Naive thymus-derived CD4-positive, alpha-beta T cell (primary cell): ENCODE measurements at regions not wholly inside any gene's neighbourhood (a gene's known extent, or its start where the extent isn't known, plus 50 kb on each side); places are given as distances from the start of the nearest gene placed in this dataset.

Experiments
- ATAC-seq: fragments of 150-1000 bp; cut with Tn5 transposase; 2 replicates; pipeline ENCODE4 v1.10.0; 2021; ENCODE audit warnings: mild to moderate bottlenecking, moderate library complexity
- CTCF ChIA-PET: fragments of 350-600 bp; sonication (Branson Sonifier 250); formaldehyde crosslinking; loops from one replicate; lab custom pipeline; 2021; ENCODE audit warnings: antibody characterized with exemption; lab: Charles Lee
- POLR2A ChIA-PET: fragments of 350-600 bp; sonication (Branson Sonifier 250); formaldehyde crosslinking; loops from one replicate; lab custom pipeline; 2021; ENCODE audit warnings: antibody characterized with exemption, inconsistent platforms; lab: Charles Lee
- DNase-seq, 9 donors: peaks; one replicate each; pipeline versions ENCODE4 v3.0.0 to v3.0.0-alpha.2; 2020 to 2022; ENCODE audit warnings: mixed read lengths in 1 of 9
- H3K27ac ChIP-seq: one replicate; pipeline ENCODE4 v1.7.0; 2013; ENCODE audit warnings: mild to moderate bottlenecking, low read depth, low read length, moderate library complexity
- H3K27me3 ChIP-seq, 2 donors: one replicate each; pipeline ENCODE4 v1.7.0; 2013; ENCODE audit warnings: low read length in 2 of 2, mild to moderate bottlenecking in 2 of 2, moderate library complexity in 2 of 2; ENCODE audit not compliant: control insufficient read depth in 2 of 2, insufficient read depth in 2 of 2
- H3K36me3 ChIP-seq, 3 experiments: 1 replicate in 2 of 3; 2 replicates in 1 of 3; pipeline ENCODE4 v1.7.0; 2013; ENCODE audit warnings: low read length in 3 of 3, mild to moderate bottlenecking in 3 of 3, moderate library complexity in 1 of 3; ENCODE audit not compliant: insufficient read depth in 3 of 3, control insufficient read depth in 2 of 3
- H3K4me1 ChIP-seq, 2 donors: one replicate each; pipeline ENCODE4 v1.7.0; 2013; ENCODE audit warnings: low read length in 2 of 2, mild to moderate bottlenecking in 2 of 2, moderate library complexity in 1 of 2; ENCODE audit not compliant: control insufficient read depth in 2 of 2, insufficient read depth in 2 of 2
- H3K4me3 ChIP-seq: 2 replicates; pipeline ENCODE4 v1.7.0; 2013; ENCODE audit warnings: mild to moderate bottlenecking, low read length
- H3K9me3 ChIP-seq, 3 experiments: 1 replicate in 2 of 3; 2 replicates in 1 of 3; pipeline ENCODE4 v1.7.0; 2013; ENCODE audit warnings: low read length in 3 of 3; ENCODE audit not compliant: control insufficient read depth in 2 of 3
- H3K27ac Mint-ChIP-seq, 9 donors: one replicate each; pipeline ENCODE4 v1.8.0; 2020 to 2022; ENCODE audit warnings: mixed read lengths in 9 of 9, mild to moderate bottlenecking in 8 of 9, moderate library complexity in 5 of 9, inconsistent platforms in 2 of 9
- H3K27me3 Mint-ChIP-seq, 5 donors: one replicate each; pipeline ENCODE4 v1.8.0; 2021 to 2022; ENCODE audit warnings: mixed read lengths in 5 of 5, mild to moderate bottlenecking in 1 of 5
- H3K36me3 Mint-ChIP-seq, 5 donors: one replicate each; pipeline ENCODE4 v1.8.0; 2020 to 2022; ENCODE audit warnings: mixed read lengths in 5 of 5, mild to moderate bottlenecking in 3 of 5, inconsistent platforms in 1 of 5
- H3K4me1 Mint-ChIP-seq, 7 donors: one replicate each; pipeline ENCODE4 v1.8.0; 2020 to 2022; ENCODE audit warnings: mixed read lengths in 7 of 7, mild to moderate bottlenecking in 3 of 7, inconsistent platforms in 1 of 7
- H3K4me3 Mint-ChIP-seq, 10 donors: one replicate each; pipeline ENCODE4 v1.8.0; 2020 to 2022; ENCODE audit warnings: mild to moderate bottlenecking in 10 of 10, mixed read lengths in 10 of 10, moderate library complexity in 6 of 10, inconsistent platforms in 2 of 10
- H3K9me3 Mint-ChIP-seq, 11 donors: one replicate each; pipeline ENCODE4 v1.8.0; 2020 to 2022; ENCODE audit warnings: mixed read lengths in 11 of 11, mild to moderate bottlenecking in 4 of 11, inconsistent platforms in 1 of 11, moderate library complexity in 1 of 11
- intact Hi-C, 2 donors: fragments of 100-400 bp; cut with micrococcal nuclease; formaldehyde crosslinking; loops; one replicate each; pipeline ENCODE4 v1.15.1; 2023

- H3K9me3 Mint-ChIP-seq = peaks cover 0 to 2% (median 0%) of the 10 kb centered on the region in 11 donors
- no peak overlapping the region for H3K27ac ChIP-seq
- no peaks in the 10 kb centered on the region for H3K27me3 ChIP-seq
- H3K4me3 ChIP-seq = no peak overlapping the region
- ChIA-PET CTCF (no interaction called here), POLR2A (no interaction called here)
- H3K36me3 ChIP-seq = no peaks in the 10 kb centered on the region
- peaks cover 3 to 43% (median 33%) of the 10 kb centered on the region in 5 donors for H3K27me3 Mint-ChIP-seq
- no peak for DNase-seq
- no peaks in the 10 kb centered on the region for H3K4me1 ChIP-seq
- no peaks in the 10 kb centered on the region for H3K36me3 Mint-ChIP-seq
- no peaks in the 10 kb centered on the region for H3K9me3 ChIP-seq
- no peak overlapping the region for H3K4me3 Mint-ChIP-seq
- H3K27ac Mint-ChIP-seq = no peak overlapping the region
- H3K4me1 Mint-ChIP-seq = peaks cover 0 to 5% (median 0%) of the 10 kb centered on the region in 7 donors
- intact Hi-C loops = no loop called here
- no peak for ATAC-seq
Measured at GRCh38 chr10:44316922-44317215, 68.0 kb downstream of the CXCL12 start.

GRCh38 chr10:44316187-44316921, 68.5 kb downstream of the CXCL12 start:
- H3K27me3 Mint-ChIP-seq = peaks cover 8 to 45% (median 37%) of the 10 kb centered on the region in 5 donors
- no peaks in the 10 kb centered on the region for H3K36me3 Mint-ChIP-seq
- H3K4me3 Mint-ChIP-seq = no peak overlapping the region
- peak overlapping the region in 1 of 9 donors; percentile 71 for H3K27ac Mint-ChIP-seq
- peaks cover 0 to 2% of the 10 kb centered on the region in 2 donors for H3K4me1 ChIP-seq
- no peaks in the 10 kb centered on the region for H3K9me3 ChIP-seq
- H3K27me3 ChIP-seq = no peaks in the 10 kb centered on the region
- POLR2A ChIA-PET = no interaction called here
- no peak overlapping the region for H3K27ac ChIP-seq
- CTCF ChIA-PET = no interaction called here
- intact Hi-C loops = no loop called here
- H3K9me3 Mint-ChIP-seq = peaks cover 0 to 2% (median 0%) of the 10 kb centered on the region in 11 donors
- no peak for DNase-seq
- ATAC-seq = peak; percentile 73
- H3K4me3 ChIP-seq = no peak overlapping the region
- peaks cover 2 to 5% (median 5%) of the 10 kb centered on the region in 7 donors for H3K4me1 Mint-ChIP-seq
- H3K36me3 ChIP-seq = no peaks in the 10 kb centered on the region

GRCh38 chr10:44314802-44315460, 70.0 kb downstream of the CXCL12 start:
- CTCF ChIA-PET = no interaction called here
- no peak overlapping the region for H3K27ac Mint-ChIP-seq
- peaks cover 0 to 2% (median 0%) of the 10 kb centered on the region in 11 donors for H3K9me3 Mint-ChIP-seq
- POLR2A ChIA-PET = no interaction called here
- no peak overlapping the region for H3K4me3 Mint-ChIP-seq
- Histone ChIP-seq H3K4me3 (no peak overlapping the region), H3K9me3 (no peaks in the 10 kb centered on the region), H3K27ac (no peak overlapping the region), H3K36me3 (no peaks in the 10 kb centered on the region), H3K27me3 (no peaks in the 10 kb centered on the region), H3K4me1 (peaks cover 0 to 5% of the 10 kb centered on the region in 2 donors)
- H3K27me3 Mint-ChIP-seq = peaks cover 11 to 45% (median 34%) of the 10 kb centered on the region in 5 donors
- DNase-seq (no peak), ATAC-seq (no peak)
- no peaks in the 10 kb centered on the region for H3K36me3 Mint-ChIP-seq
- intact Hi-C loops = no loop called here
- peaks cover 5 to 13% (median 7%) of the 10 kb centered on the region in 7 donors for H3K4me1 Mint-ChIP-seq

- Histone ChIP-seq H3K9me3 (no peaks in the 10 kb centered on the region), H3K4me3 (no peak overlapping the region), H3K27me3 (no peaks in the 10 kb centered on the region), H3K27ac (no peak overlapping the region), H3K4me1 (peaks cover 0 to 5% of the 10 kb centered on the region in 2 donors), H3K36me3 (no peaks in the 10 kb centered on the region)
- Mint-ChIP-seq H3K27me3 (peaks cover 11 to 37% (median 26%) of the 10 kb centered on the region in 5 donors), H3K27ac (no peak overlapping the region), H3K9me3 (peaks cover 0 to 2% (median 0%) of the 10 kb centered on the region in 11 donors), H3K4me3 (no peak overlapping the region), H3K4me1 (peaks cover 5 to 13% (median 7%) of the 10 kb centered on the region in 7 donors), H3K36me3 (no peaks in the 10 kb centered on the region)
- ChIA-PET CTCF (no interaction called here), POLR2A (no interaction called here)
- intact Hi-C loops = no loop called here
- DNase-seq (no peak), ATAC-seq (no peak)
Measured at GRCh38 chr10:44313761-44314165, 71.1 kb downstream of the CXCL12 start.

GRCh38 chr10:44312401-44312800, 72.5 kb downstream of the CXCL12 start:
- ChIA-PET CTCF (interaction anchor here (1.5 kb wide), 2 partner anchors 10 to 640 kb away, joined by 3 read pairs; no protein-coding TSS in a partner anchor), POLR2A (no interaction called here)
- DNase-seq = no peak
- intact Hi-C loops = no loop called here
- H3K4me1 ChIP-seq = peaks cover 0 to 5% of the 10 kb centered on the region in 2 donors
- no peaks in the 10 kb centered on the region for H3K27me3 ChIP-seq
- Mint-ChIP-seq H3K36me3 (no peaks in the 10 kb centered on the region), H3K4me1 (peaks cover 5 to 13% (median 7%) of the 10 kb centered on the region in 7 donors), H3K27me3 (peaks cover 11 to 34% (median 23%) of the 10 kb centered on the region in 5 donors), H3K9me3 (peaks cover 0 to 2% (median 0%) of the 10 kb centered on the region in 11 donors), H3K27ac (no peak overlapping the region), H3K4me3 (no peak overlapping the region)
- H3K9me3 ChIP-seq = no peaks in the 10 kb centered on the region
- no peak overlapping the region for H3K4me3 ChIP-seq
- H3K27ac ChIP-seq = no peak overlapping the region
- H3K36me3 ChIP-seq = no peaks in the 10 kb centered on the region
- ATAC-seq = no peak

- ChIA-PET CTCF (interaction anchor here (1.5 kb wide), 2 partner anchors 9 to 639 kb away, joined by 3 read pairs; no protein-coding TSS in a partner anchor), POLR2A (no interaction called here)
- Mint-ChIP-seq H3K27me3 (peaks cover 11 to 34% (median 19%) of the 10 kb centered on the region in 5 donors), H3K36me3 (no peaks in the 10 kb centered on the region), H3K4me1 (peaks cover 3 to 13% (median 7%) of the 10 kb centered on the region in 7 donors), H3K4me3 (peak overlapping the region in 7 of 10 donors; percentile 7 to 65 (median 43)), H3K27ac (no peak overlapping the region), H3K9me3 (peaks cover 0 to 1% (median 0%) of the 10 kb centered on the region in 11 donors)
- Histone ChIP-seq H3K4me3 (peak overlapping the region; percentile 40), H3K9me3 (no peaks in the 10 kb centered on the region), H3K27ac (no peak overlapping the region), H3K27me3 (no peaks in the 10 kb centered on the region), H3K36me3 (no peaks in the 10 kb centered on the region), H3K4me1 (peaks cover 0 to 5% of the 10 kb centered on the region in 2 donors)
- intact Hi-C loops = loop anchor here (1.0 kb wide), 2 partner anchors 621 to 640 kb away; no protein-coding TSS in a partner anchor
- ATAC-seq (no peak), DNase-seq (no peak)
Measured at GRCh38 chr10:44311563-44312051, 73.3 kb downstream of the CXCL12 start.
